GM19238 (cell line): ENCODE measurements at regions not wholly inside any gene's neighbourhood (a gene's known extent, or its start where the extent isn't known, plus 50 kb on each side); places are given as distances from the start of the nearest gene placed in this dataset.

Source experiments
- DNase-seq: peaks from one replicate; pipeline ENCODE4 v3.0.0; 2011; ENCODE audit warnings: low spot score; ENCODE audit not compliant: insufficient read length

DNA sequence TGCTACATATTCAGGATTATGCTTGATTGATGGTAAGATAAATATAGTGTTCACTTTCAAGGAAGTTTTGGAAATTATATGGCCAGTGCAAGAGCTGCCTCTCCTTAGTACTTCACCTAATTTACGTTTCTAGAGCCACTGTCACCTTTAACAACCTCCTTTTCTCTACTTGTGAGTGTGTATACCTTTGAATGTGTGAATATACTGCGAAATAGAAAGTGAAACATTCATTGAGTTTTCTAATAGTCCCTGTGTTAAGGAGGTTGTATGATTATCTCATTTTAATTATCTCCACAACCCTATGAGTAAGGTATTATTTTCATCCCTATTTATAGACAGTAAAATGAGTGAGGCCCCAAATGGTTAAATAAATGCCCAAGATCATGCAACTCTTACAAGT is 1050.5 kb downstream of the XPNPEP1 start:
- DNase-seq, result no peak

DNA sequence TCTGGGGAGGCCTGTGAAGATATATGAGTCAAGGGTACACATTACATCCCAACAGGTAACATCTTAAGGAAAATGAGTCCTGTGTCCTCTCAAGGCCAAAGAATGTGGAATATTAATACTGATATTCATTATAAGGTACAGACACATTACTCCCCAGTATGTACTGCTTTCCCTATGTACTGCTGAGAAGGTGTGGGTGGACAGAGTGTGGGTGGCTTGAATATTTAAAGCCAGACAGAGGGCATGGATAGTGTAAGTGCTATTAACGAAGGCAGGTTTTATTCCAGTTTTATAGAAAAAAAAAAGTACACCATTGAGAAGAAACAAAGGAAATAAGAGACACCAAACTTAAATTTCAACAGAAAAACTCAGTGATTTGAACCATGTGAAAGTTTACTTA is 1054.4 kb downstream of the XPNPEP1 start:
- DNase-seq, result no peak

DNA sequence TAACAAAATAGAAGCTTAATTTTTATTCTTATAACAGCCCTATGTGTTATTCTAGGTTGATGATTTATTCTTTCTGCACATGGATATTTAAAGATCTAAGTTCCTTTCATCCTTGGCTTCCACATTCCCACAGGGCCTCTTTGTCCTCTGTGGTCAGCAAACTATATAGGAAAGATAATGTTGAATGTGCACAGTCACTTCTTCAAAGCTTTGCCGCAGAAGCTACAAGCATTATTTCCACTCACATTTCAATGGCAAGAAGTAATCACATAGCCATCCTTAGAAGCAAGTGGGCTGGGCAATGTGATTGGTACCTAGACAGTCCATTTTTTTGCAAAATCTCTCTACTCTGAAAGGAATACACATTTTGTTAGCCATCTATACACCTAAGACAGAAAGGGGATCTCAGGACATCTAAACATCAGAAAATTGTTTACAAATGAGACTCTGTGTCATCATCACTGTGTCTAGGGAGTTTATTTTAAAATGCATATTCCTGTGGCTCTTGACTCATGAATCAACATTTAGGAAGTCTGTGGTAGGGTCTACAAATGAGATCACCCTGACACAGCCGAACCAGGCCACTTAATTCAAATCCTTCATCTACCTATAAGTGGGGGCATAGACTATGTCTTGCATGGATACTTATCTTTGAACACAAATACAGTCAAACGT is 1060.5 kb downstream of the XPNPEP1 start:
- no peak for DNase-seq

DNA sequence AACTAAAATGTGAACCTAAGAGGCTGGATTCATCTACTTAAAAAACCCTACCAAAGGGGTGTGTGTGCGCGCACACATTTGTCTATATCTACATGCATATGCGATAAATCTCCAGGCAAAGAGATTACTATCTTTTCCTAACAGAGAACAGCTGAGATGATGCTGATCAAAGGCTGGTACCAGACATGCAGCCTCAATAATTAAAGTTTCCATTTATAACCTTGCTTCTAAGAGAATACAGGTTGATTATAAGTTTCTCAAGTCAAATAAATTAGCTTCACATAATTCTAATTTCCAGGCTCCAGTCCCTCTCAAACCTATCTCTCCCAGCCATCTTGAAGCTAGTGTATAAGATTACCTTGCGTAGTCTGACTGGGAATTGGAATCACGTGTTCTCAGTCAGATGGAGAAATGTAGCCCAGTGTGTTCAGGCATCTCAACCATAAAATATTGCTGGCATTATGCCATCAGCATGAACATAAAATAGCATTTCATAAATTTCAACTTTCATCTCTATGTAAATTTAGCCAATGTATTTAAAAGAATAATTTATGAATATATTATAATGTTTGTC is 1062.0 kb downstream of the XPNPEP1 start:
- DNase-seq, result no peak

DNA sequence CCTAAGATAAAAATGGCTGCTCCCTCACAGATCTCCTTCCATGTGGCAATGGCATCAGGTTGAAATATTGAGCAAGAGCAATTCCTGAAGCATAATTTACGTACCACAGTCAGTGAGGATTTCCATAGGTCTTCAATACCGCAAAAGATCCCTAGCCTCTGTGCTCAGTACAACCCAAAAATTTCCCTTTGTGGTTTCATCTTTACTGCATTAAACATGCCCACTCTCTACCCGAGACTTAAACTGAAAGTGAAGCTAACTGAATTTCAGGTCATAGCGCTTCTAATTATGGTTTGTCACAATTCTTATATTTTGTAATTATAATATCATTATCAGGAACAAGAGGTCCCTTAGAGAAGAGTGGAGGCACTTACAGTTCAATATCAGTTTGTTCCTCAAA is 1071.1 kb downstream of the XPNPEP1 start:
- DNase-seq, result no peak

DNA sequence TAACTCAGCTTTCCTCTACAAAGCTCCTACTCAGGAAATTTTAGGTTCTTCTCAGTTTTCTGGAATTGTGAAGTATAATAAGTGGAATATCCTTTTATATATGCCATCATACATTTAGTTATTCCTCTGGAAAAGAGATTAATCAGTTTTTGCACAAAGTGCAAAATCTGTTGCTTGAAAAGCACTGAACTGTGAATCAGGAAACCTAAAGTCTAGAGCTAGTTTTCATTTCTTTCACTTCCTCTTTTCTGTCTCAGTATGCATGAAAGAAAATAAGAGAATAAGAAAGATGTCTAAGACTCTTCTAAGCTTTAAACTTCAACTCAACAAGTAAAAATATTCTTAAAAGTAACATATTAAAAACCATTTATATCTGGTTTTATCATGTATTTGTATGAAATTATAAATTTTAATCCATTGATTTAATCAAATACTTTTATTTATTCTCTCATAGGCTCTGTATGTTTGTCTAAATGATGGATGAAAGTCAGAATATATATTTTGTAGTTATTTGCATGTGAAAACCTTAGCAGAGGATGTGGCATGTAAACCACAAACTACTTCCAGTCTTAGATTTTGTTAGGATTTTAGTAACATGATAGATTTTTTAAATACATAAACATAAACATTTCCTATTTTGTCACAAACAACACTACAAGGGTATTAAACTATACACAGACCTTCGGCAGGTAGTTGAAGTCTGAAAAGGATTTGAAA is 1073.0 kb downstream of the XPNPEP1 start:
- no peak for DNase-seq

DNA sequence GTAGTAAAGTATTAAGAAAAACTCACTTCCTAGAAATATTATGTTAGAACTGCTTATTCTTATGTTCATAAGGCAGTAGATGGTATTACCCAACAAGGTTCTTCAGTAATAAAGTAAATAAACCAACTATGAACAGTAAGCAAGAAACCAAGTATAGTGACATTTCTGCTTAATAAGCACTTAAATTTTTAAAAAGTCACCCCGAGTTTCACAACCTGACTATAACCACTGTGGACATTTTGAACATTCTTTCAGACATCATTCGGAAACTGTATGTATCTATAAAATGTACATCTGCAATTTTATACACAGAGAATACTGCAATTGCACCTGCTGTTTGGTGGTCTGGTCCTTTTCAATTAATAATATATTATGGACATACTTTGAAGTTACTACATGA is 1073.6 kb downstream of the XPNPEP1 start:
- no peak for DNase-seq

DNA sequence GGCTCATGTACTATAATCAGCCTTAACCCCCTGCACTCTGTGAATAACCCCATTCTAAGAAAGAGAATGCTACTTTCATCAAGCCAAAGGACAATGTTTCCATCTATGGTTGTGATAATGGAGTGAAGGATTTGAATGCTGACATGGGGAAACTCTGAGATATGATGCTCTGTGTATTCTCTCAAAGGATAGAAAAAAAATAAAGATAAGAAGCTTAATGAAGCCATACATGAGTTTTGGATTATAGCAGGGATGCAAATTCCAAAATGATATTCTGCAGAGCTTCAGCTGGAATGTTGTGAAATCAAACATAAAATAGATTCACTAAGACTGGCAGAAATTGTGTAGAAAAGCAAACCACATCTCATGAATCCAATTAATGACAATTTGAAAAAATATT is 1074.1 kb downstream of the XPNPEP1 start:
- no peak for DNase-seq

DNA sequence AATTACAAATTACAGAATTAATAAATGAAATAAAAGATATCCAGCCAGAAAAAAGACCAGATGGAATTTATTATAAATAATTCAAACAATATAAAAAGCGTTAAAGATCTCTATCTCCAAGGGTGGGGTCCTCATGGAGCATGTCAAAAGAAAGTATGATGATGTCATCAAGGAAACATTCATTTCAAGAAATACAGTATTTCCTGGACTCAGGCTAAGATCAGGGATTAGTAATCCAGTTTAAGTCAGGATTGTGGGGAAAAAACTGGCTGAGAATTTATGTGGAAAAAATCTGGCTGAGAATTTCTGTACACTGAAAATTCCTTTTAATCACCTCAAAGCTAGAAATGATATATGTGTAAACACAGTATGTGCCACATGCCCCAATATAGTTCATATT is 1075.3 kb downstream of the XPNPEP1 start:
- no peak for DNase-seq

DNA sequence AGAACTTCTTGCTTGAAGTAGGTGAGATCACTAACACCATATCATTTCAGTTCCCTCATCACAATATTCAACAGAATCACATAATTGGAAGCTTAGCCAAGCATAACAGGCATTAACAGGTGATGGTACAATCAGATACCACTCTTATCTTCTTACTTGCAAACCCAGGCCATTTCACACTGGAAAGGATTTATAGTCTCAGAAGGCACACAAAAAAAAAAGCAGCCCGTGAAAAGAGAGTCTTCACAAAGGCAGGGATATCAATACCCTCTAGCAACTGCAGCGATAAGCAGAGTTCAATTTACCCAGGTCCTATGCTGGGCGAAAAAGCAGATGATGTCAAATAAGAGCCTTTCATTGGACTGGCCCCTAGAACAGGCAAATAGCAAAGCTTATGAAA is 1082.4 kb downstream of the XPNPEP1 start:
- DNase-seq, result no peak

DNA sequence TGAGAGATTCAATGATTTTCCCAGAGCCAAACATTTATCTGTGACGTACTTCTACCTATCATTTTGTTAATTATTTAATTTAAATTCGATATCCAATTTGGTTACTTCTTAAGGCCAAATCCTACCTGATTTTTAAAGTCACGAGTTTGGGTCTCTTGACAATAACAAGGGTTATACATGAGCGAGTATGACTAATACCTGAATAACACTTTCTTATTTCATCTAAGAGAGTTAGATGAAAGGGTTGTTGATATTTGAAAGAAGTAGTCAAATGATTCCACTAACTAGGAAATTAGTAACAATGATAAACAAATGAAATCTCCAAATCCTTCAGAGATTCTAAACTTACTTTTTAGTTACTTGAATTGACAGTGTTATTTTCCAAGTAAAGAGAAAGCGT is 1086.9 kb downstream of the XPNPEP1 start:
- no peak for DNase-seq

DNA sequence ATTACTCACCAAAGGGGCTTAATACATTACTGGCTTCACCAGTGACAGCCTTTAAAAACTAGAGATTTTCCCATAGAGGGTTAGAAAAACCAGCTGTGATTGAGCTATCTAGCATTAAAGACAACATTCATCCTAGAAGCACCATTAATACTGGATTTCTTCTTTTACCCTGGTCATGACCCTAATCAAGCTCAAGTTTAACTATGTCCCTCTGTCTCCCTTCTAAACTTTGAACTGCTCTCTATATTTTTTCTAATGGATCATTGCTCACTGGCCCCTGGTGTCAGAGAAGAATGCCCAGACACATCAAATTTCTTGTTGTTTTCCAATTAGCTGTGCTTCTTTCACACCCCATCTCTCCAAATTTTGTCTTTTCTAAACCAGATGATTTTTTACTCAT is 1101.3 kb downstream of the XPNPEP1 start:
- no peak for DNase-seq

DNA sequence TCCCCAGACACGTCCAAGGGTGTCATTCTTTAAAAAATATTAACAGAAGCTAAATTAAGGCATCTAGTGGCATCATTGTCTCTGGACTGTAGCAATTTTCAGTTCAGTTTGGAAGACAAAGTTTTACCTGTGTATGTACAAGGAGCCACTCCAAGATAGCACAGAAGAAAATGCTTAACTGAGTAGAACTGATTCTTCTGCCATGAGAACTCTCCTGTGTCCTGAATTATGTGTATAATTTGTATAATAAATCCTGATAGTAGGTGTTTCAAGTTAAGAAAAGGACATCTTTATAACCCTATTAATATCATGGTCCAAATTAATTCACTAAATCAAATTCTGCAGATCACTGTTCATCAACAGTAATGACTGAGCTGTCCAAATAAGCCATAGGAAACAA is 1104.0 kb downstream of the XPNPEP1 start:
- no peak for DNase-seq

DNA sequence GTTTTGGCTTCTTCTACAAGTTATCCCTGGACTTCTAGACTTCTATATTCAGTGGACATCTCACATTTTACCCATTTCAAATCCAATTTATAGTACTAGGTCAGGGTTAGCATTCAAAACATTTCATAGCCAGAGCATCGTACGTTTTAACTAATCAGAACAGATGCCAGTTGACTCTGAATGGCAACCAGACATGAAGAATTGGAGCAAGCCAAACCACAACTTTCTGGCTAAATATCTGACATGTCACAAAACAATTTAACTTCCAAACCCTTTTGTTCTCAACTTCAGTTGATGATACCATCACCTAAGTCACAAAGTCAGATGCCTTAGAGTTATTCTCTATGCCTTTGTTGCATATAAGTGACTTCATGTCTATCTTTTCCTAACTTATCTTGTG is 1105.7 kb downstream of the XPNPEP1 start:
- DNase-seq, result no peak

DNA sequence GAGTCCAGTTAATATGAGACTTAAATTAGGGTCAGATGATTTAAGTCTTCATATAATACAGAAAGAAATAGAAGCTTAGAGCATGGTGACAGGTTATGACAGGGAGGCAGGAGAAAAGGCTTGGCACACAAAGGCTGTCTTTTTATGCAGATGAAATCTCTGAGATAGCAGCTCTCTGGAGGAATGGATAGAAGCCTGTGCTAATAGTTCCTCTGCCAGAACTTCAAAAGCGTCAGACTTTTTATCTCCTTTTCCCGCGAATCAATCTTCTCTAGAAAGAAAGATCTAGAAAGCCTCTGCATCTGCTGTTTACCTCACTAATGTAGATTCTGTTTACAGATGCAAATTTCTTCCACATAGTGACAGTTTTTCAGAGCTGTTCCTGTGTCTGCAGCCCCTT is 1106.2 kb downstream of the XPNPEP1 start:
- DNase-seq, result no peak

DNA sequence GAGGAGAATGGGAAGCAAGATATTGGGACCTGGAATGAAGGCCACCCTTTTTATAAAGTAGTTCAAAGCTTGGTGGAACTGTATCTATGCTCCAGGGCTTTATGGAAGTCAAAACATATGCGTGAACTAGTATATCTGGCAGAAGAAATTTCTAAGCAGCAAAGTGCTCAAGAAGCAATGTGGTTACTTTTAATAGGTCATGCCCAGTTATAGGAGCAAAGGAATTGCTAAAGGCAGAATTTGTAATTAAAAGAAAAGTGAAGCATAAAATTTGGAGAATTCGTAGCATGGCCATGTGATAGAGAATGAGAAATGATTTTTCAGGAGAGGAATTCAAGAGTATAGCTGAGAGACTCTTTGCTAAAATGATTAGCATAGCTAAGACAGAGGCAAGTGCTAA is 1110.4 kb downstream of the XPNPEP1 start:
- no peak for DNase-seq

DNA sequence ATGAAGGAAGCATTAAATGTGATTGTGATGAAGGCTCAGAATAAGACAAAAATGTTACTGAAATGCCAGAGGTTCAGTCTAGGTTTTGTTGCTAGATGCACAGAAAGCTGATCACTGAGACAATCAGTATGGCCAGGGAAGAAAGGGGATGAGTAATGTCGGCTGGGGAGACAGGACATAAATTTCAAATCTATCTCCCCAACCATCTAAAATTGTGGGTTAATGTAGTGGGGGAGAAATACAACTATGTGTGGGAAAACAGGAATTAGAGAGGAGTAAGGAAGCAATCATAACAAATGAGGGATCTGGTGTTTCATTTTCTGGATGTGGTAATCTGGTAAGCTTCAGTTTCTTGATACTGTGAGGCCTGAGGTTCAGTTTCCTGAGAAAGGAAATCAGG is 1111.0 kb downstream of the XPNPEP1 start:
- DNase-seq, result no peak

DNA sequence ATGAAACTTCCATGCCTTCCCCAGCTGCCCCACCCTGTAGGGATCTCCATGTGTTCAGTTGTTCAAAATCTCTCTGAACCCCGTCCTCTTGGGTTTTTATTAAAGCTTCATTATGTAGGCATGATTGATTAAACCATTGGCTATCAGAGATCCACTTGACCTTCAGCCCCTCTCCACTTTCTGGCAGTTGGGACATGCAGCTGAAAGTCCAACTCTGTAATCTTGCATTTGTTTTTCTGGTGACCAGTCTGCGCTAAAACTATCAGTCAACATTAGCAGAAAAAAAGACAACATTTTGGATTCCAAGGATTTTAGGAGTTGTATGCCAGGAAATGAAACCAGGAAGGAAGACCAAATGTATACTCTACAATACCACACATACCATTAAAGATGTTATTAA is 1115.1 kb downstream of the XPNPEP1 start:
- no peak for DNase-seq

DNA sequence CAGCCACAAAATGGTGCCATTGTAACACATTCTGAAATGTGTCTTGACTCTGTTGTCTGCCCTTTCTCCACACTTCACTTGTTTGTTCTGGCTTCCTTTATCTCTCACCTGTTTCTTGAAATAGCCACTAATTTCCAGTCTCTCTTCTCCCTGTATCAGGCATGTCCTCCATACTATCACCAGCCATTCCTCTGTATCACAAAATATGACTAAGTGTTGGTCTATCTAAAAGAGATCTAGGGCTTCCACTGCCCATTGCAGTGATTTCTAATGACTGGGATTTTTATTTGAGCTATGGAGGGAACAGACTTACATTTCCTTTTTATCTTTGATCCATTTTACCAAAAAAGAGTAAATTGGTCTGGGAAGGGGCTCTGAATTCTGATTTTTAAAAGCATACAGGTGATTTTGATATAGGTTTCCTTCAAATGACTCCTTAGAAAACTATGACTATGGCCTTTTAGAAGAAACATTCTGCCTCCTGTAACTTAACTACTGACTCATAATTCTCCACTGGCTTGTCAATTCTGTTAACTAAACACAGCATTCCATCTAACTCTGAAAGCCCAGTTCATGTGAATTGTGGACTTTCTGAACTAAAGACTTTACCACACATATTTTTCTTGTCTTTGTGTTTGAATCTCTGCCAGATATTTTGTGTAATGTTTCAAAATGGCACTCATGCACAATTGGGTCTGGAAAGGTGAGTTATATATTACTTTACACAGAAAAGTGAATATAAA is 1121.4 kb downstream of the XPNPEP1 start:
- DNase-seq, result no peak

DNA sequence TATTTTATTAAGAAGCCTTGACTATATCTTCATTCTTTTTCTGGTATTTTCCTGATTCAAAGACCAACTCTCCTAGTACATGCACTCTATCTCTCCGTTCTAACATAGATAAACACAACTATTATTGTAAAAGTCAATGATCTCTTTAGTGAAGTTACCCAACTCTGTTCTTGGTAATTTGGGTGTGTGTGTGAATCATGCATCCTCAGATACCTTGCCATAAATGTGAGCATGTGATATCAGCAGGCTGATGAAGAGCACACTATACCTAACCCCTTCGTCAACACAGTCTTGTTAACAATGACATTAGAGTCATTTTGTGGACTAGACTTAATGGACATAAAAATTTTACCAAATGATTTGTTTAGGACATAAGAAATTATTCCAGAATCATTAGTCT is 1122.1 kb downstream of the XPNPEP1 start:
- no peak for DNase-seq

DNA sequence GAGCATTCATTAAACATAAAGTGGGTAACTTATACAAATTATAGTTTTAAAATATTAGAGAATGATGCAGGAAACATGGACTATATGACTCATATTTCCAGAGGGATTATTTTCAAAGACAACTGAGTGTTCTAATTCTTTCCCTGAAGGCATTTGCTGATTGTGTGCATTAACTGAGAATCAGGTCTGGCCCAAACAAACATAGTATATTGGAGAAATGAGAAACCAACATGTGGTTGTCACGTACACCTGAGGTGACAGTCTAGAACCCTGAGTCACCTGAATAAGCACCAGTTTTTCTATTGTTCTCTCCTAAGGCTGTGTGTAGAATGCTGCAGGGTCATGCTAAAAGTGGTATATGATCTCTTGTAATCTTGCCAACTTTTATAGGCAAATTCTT is 1125.7 kb downstream of the XPNPEP1 start:
- DNase-seq, result no peak

DNA sequence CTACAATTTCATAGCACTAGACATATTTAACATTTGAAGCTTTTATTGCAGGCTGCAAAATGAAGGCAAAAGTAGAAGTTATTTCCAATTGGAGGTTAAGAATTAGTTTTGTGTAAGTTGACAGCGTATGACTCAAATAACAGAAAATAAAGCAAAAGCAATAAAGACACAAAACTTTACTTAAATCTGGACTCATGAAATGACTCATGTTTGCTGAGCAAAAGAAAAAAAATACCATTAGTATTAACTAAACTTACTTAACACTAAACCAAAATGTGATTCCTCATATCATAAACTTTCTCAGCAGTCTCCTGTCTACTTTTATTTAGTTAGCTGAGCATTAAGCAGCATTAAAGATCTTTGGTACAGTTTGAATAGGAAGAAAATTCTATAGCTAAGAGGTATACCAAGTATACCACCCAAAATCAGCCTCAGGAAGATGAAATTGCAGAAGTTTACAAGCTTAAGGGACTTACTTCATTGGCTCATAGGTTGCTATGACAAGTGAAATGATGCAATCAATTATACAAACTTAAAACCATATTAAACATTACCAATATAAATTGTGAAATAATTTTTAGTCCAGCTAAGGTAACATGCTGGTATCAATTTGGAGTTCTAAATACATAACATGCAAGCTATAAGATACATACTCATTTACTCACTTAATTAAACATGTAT is 1131.4 kb downstream of the XPNPEP1 start:
- DNase-seq, result no peak
